CD14-positive monocyte (primary cell): ENCODE measurements at regions not wholly inside any gene's neighbourhood (a gene's known extent, or its start where the extent isn't known, plus 50 kb on each side); places are given as distances from the start of the nearest gene placed in this dataset.
A peak's percentile ranks its signal among the peaks of the same experiment; 100 is the strongest.

Source experiments
- DNase-seq, 3 donors: peaks; one replicate each; pipeline ENCODE4 v3.0.0-alpha.2; 2011 to 2022
- H2AFZ ChIP-seq: 2 replicates; pipeline ENCODE4 v1.6.0; 2012; ENCODE audit warnings: mild to moderate bottlenecking, low read depth, low read length, inconsistent platforms; ENCODE audit not compliant: insufficient read depth, poor library complexity, severe bottlenecking
- H3K27ac ChIP-seq, 2 donors: 1 replicate in 1 of 2; 2 replicates in 1 of 2; pipeline ENCODE4 v1.5.1; 2012 to 2013; ENCODE audit warnings: low read length in 2 of 2, control low read depth in 1 of 2, inconsistent platforms in 1 of 2, low read depth in 1 of 2, mild to moderate bottlenecking in 1 of 2
- H3K27me3 ChIP-seq, 2 donors: one replicate each; pipeline versions ENCODE4 v1.6.0 to v1.6.1; 2011 to 2013; ENCODE audit warnings: low read length in 2 of 2; ENCODE audit not compliant: control insufficient read depth in 2 of 2, insufficient read depth in 2 of 2
- H3K36me3 ChIP-seq, 2 donors: replicated peaks in 1 of 2; 1 replicate in 1 of 2; 2 replicates in 1 of 2; pipeline versions ENCODE4 v1.5.1 to v1.6.1; 2012 to 2013; ENCODE audit warnings: low read length in 2 of 2, control low read depth in 1 of 2, inconsistent platforms in 1 of 2, mild to moderate bottlenecking in 1 of 2; ENCODE audit not compliant: insufficient read depth in 2 of 2, control insufficient read depth in 1 of 2
- H3K4me1 ChIP-seq, 2 donors: 1 replicate in 1 of 2; 2 replicates in 1 of 2; pipeline versions ENCODE4 v1.5.1 to v1.6.1; 2012 to 2013; ENCODE audit warnings: low read length in 2 of 2, control low read depth in 1 of 2, inconsistent platforms in 1 of 2, mild to moderate bottlenecking in 1 of 2, moderate library complexity in 1 of 2; ENCODE audit not compliant: insufficient read depth in 2 of 2, control insufficient read depth in 1 of 2
- H3K4me2 ChIP-seq: replicated peaks from 2 replicates; pipeline ENCODE3; 2012; ENCODE audit warnings: low read length, moderate library complexity, mild to moderate bottlenecking; ENCODE audit not compliant: poor library complexity, severe bottlenecking; ENCODE audit errors: extremely low read depth
- H3K4me3 ChIP-seq, 3 experiments: fragments of 200-600 bp in 1 of 3; sonication (generic) in 1 of 3; replicated peaks in 1 of 3; 1 replicate in 2 of 3; 2 replicates in 1 of 3; pipeline ENCODE4 v1.5.1; 2011 to 2013; ENCODE audit warnings: low read length in 3 of 3, mild to moderate bottlenecking in 3 of 3, control low read depth in 2 of 3, low read depth in 2 of 3, inconsistent platforms in 1 of 3, moderate library complexity in 1 of 3
- H3K79me2 ChIP-seq: 2 replicates; pipeline ENCODE4 v1.6.0; 2012; ENCODE audit warnings: mild to moderate bottlenecking, control low read depth, inconsistent platforms, low read length, moderate library complexity; ENCODE audit not compliant: insufficient read depth
- H3K9ac ChIP-seq: 2 replicates; pipeline ENCODE4 v1.6.0; 2017; ENCODE audit warnings: low read length, mild to moderate bottlenecking; ENCODE audit not compliant: insufficient read depth, poor library complexity, severe bottlenecking
- H3K9me3 ChIP-seq, 2 donors: replicated peaks in 1 of 2; 1 replicate in 1 of 2; 2 replicates in 1 of 2; pipeline versions ENCODE4 v1.5.1 to v1.6.1; 2012 to 2013; ENCODE audit warnings: low read length in 2 of 2, control low read depth in 1 of 2; ENCODE audit not compliant: control insufficient read depth in 1 of 2, insufficient read depth in 1 of 2
- H4K20me1 ChIP-seq: 2 replicates; pipeline ENCODE4 v1.6.0; 2012; ENCODE audit warnings: mild to moderate bottlenecking, low read length, control low read depth, moderate library complexity; ENCODE audit not compliant: insufficient read depth
- H3K27ac Mint-ChIP-seq, 7 donors: one replicate each; pipeline ENCODE4 v1.8.0; 2020; ENCODE audit warnings: mild to moderate bottlenecking in 7 of 7, mixed read lengths in 7 of 7, moderate library complexity in 6 of 7, inconsistent platforms in 2 of 7
- H3K27me3 Mint-ChIP-seq, 3 donors: one replicate each; pipeline ENCODE4 v1.8.0; 2021 to 2022; ENCODE audit warnings: low read depth in 3 of 3, mild to moderate bottlenecking in 3 of 3, mixed read lengths in 3 of 3, moderate library complexity in 3 of 3, inconsistent platforms in 1 of 3
- H3K36me3 Mint-ChIP-seq, 2 donors: one replicate each; pipeline ENCODE4 v1.8.0; 2020; ENCODE audit warnings: mixed read lengths in 2 of 2, inconsistent platforms in 1 of 2, mild to moderate bottlenecking in 1 of 2
- H3K4me1 Mint-ChIP-seq: one replicate; pipeline ENCODE4 v1.8.0; 2020; ENCODE audit warnings: mild to moderate bottlenecking, mixed read lengths
- H3K4me3 Mint-ChIP-seq, 2 donors: one replicate each; pipeline ENCODE4 v1.8.0; 2020; ENCODE audit warnings: mild to moderate bottlenecking in 2 of 2, mixed read lengths in 2 of 2, moderate library complexity in 1 of 2
- H3K9me3 Mint-ChIP-seq, 7 donors: one replicate each; pipeline ENCODE4 v1.8.0; 2020 to 2022; ENCODE audit warnings: mixed read lengths in 7 of 7, mild to moderate bottlenecking in 6 of 7, moderate library complexity in 6 of 7, inconsistent platforms in 2 of 7
- WGBS: methylation state at CpG from one replicate; pipeline ENCODE4 v1.1.5; 2013; ENCODE audit warnings: missing lambda C conversion rate; ENCODE audit not compliant: insufficient coverage; 5-methylcytosine and 5-hydroxymethylcytosine counted together
- intact Hi-C, 2 donors: fragments of 100-400 bp; cut with micrococcal nuclease; formaldehyde crosslinking; loops; one replicate each; pipeline versions ENCODE4 v1.15.0 to v1.15.1; 2023
- TF ChIP-seq, protein P1 (sequence below): fragments of 200-600 bp; IDR thresholded peaks from one replicate; pipeline ENCODE4 v1.8.0; 2022; ENCODE audit warnings: antibody characterized with exemption, mild to moderate bottlenecking

DNA sequence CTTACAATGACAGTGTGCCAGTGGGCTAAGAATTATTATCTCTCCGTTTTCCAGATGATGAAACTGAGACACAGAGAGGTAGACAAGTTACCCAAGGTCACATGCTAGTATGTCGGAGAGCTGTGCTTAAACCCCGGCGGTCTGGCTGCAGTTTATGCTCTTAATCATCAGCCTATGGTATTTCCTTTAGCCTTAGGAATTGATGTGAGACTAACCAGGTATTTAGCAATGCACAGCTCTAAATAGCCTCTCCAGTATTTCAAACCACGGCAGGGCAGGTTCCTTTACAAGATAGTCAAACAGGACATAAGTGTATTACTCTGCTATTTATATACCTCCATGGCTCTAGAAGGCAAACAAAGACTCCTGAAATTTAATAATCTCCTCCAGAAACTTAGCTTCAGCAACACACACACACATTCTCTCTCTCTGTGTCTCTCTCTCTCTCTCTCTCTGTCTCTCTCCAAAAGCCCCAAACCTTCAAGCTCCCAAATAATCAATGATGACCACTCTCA, 142.0 kb upstream of the ZNF217 start:
- 5% methylated on average over 3 of the region's 5 CpGs for WGBS
- H3K27me3 ChIP-seq: no peaks in the 10 kb centered on the region
- no peaks in the 10 kb centered on the region for H4K20me1 ChIP-seq
- TF ChIP-seq, protein P1, sequence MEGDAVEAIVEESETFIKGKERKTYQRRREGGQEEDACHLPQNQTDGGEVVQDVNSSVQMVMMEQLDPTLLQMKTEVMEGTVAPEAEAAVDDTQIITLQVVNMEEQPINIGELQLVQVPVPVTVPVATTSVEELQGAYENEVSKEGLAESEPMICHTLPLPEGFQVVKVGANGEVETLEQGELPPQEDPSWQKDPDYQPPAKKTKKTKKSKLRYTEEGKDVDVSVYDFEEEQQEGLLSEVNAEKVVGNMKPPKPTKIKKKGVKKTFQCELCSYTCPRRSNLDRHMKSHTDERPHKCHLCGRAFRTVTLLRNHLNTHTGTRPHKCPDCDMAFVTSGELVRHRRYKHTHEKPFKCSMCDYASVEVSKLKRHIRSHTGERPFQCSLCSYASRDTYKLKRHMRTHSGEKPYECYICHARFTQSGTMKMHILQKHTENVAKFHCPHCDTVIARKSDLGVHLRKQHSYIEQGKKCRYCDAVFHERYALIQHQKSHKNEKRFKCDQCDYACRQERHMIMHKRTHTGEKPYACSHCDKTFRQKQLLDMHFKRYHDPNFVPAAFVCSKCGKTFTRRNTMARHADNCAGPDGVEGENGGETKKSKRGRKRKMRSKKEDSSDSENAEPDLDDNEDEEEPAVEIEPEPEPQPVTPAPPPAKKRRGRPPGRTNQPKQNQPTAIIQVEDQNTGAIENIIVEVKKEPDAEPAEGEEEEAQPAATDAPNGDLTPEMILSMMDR: no peak
- H3K27ac ChIP-seq: peak overlapping the region in 1 of 2 donors; percentile 68
- no peaks in the 10 kb centered on the region for H3K9me3 ChIP-seq
- Mint-ChIP-seq H3K4me3 (no peak overlapping the region), H3K27me3 (peaks cover 0 to 2% (median 1%) of the 10 kb centered on the region in 3 donors), H3K36me3 (no peaks in the 10 kb centered on the region), H3K9me3 (peaks cover 0 to 2% (median 0%) of the 10 kb centered on the region in 7 donors), H3K27ac (peak overlapping the region; percentile 13 to 91 (median 78)), H3K4me1 (peaks cover 65% of the 10 kb centered on the region)
- H3K79me2 ChIP-seq: no peaks in the 10 kb centered on the region
- peak overlapping the region; percentile 19 for H3K4me2 ChIP-seq
- no peaks in the 10 kb centered on the region for H3K36me3 ChIP-seq
- peaks cover 57 to 62% of the 10 kb centered on the region in 2 donors for H3K4me1 ChIP-seq
- H3K9ac ChIP-seq: no peak overlapping the region
- no peak overlapping the region for H2AFZ ChIP-seq
- H3K4me3 ChIP-seq: no peak overlapping the region
- peak; percentile 46 to 84 (median 80) for DNase-seq
- intact Hi-C loops: loop anchor here in 1 of 2 donors (10.0 kb wide), 1 partner anchor 199 kb away; no protein-coding TSS in a partner anchor

DNA sequence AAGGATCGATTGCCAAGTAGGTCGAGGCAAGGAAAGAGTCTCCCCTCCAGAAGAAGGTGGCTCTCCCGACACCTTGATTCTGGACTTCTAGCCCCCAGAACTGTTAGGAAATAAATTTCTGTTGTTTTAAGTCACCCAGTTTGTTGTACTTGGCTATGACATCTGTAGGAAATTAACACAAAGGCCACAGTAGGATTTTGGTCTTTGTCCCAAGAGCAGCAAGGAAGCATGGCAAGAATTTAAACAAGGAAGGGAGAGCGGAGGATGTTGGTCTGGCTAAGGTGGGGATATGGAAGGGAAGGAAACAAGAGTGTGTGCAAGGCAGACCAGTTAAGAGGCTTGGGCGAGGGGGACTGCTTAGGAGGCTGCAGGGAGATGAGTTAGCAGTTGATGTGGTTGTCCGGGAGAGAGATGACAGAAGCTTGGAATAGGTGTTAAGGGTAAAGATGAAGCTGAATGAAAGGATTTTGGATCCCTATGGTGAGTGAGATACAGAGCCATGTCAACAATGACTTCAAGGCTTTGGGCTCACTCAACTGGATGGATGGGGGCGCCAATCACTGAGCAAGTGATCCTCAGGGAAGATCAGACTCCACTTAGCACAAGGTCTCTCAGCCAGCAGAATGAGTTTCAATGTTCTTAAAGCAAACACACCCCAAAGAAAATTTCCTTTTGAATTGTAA, 140.5 kb upstream of the ZNF217 start:
- Histone ChIP-seq H3K4me1 (peaks cover 49 to 57% of the 10 kb centered on the region in 2 donors), H3K79me2 (no peaks in the 10 kb centered on the region), H3K27ac (no peak overlapping the region), H3K36me3 (no peaks in the 10 kb centered on the region), H3K4me2 (no peak overlapping the region), H3K4me3 (no peak overlapping the region), H2AFZ (no peak overlapping the region), H4K20me1 (no peaks in the 10 kb centered on the region), H3K9ac (no peak overlapping the region), H3K9me3 (no peaks in the 10 kb centered on the region), H3K27me3 (no peaks in the 10 kb centered on the region)
- intact Hi-C loops: loop anchor here in 1 of 2 donors (10.0 kb wide), 1 partner anchor 201 kb away; no protein-coding TSS in a partner anchor
- H3K27me3 Mint-ChIP-seq: peaks cover 0 to 2% (median 0%) of the 10 kb centered on the region in 3 donors
- H3K4me1 Mint-ChIP-seq: peaks cover 55% of the 10 kb centered on the region
- DNase-seq: no peak
- H3K36me3 Mint-ChIP-seq: no peaks in the 10 kb centered on the region
- peak overlapping the region in 2 of 7 donors; percentile 2 to 38 for H3K27ac Mint-ChIP-seq
- H3K4me3 Mint-ChIP-seq: no peak overlapping the region
- peaks cover 0 to 2% (median 0%) of the 10 kb centered on the region in 7 donors for H3K9me3 Mint-ChIP-seq
- 95% methylated on average over 6 of the region's 7 CpGs for WGBS
- TF ChIP-seq, protein P1: no peak
